A549 (cell line): ENCODE measurements at regions not wholly inside any gene's neighbourhood (a gene's known extent, or its start where the extent isn't known, plus 50 kb on each side); places are given as distances from the start of the nearest gene placed in this dataset.

Experiments used
- ATAC-seq, 2 experiments: fragments of 200-7000 bp in 1 of 2; fragments of >200 bp in 1 of 2; cut with Nextera tagmentation in 1 of 2; cut with Tn5 transposase in 1 of 2; 3 replicates each; pipeline versions ENCODE4 v1.8.0 to v1.9.1; 2018 to 2020; ENCODE audit warnings: mild to moderate bottlenecking in 1 of 2, moderate library complexity in 1 of 2
- CTCF ChIA-PET: fragments of 300-600 bp; sonication (Branson Sonifier 250); formaldehyde crosslinking; extraction: SDS; loops from one replicate; lab custom pipeline; 2021; ENCODE audit warnings: antibody characterized with exemption, inconsistent platforms; lab: Yijun Ruan, JAX
- POLR2A ChIA-PET: fragments of 350-600 bp; formaldehyde crosslinking; extraction: SDS; loops from one replicate; lab custom pipeline; 2021; ENCODE audit warnings: antibody characterized with exemption, inconsistent platforms; lab: Yijun Ruan, JAX
- DNase-seq, 2 experiments: peaks; one replicate each; pipeline versions ENCODE4 v3.0.0 to v3.0.0-alpha.2; 2011 to 2016; ENCODE audit warnings: low read depth in 1 of 2, low spot score in 1 of 2
- FAIRE-seq: peaks from 2 replicates; lab custom pipeline; 2011; peaks lifted over from hg19 to GRCh38; lab: Jason Lieb, UNC
- H3K27ac ChIP-seq, 2 experiments: fragments of >200 bp; sonication (Bioruptor Twin); formaldehyde crosslinking; 3 replicates each; pipeline ENCODE4 v1.5.1; 2016 to 2017
- H3K4me1 ChIP-seq: fragments of >200 bp; sonication (Bioruptor Twin); formaldehyde crosslinking; 3 replicates; pipeline ENCODE4 v1.6.1; 2016
- H3K4me2 ChIP-seq: fragments of >200 bp; sonication (Bioruptor Twin); formaldehyde crosslinking; 3 replicates; pipeline ENCODE4 v1.6.1; 2016
- H3K4me3 ChIP-seq: fragments of >200 bp; sonication (Bioruptor Twin); formaldehyde crosslinking; 3 replicates; pipeline ENCODE4 v1.5.1; 2016
- H3K9me3 ChIP-seq: fragments of >200 bp; sonication (Bioruptor Twin); formaldehyde crosslinking; 3 replicates; pipeline ENCODE4 v1.6.1; 2016
- BCL3 ChIP-seq: fragments of >200 bp; sonication (Bioruptor Twin); formaldehyde crosslinking; IDR thresholded peaks from 3 replicates; pipeline ENCODE4 v1.6.1; 2016
- CTCF ChIP-seq: fragments of >200 bp; sonication (Bioruptor Twin); formaldehyde crosslinking; IDR thresholded peaks from 3 replicates; pipeline ENCODE4 v1.5.1; 2016
- E2F6 ChIP-seq: IDR thresholded peaks from 2 replicates; pipeline ENCODE4 v1.6.1; 2012; ENCODE audit warnings: low read depth, borderline replicate concordance
- EHF ChIP-seq: fragments of 250-450 bp; sonication (Bioruptor Pico); IDR thresholded peaks from 2 replicates; pipeline ENCODE4 v1.5.0; 2020; ENCODE audit warnings: mild to moderate bottlenecking
- EHMT2 ChIP-seq: fragments of 200-600 bp; sonication (generic); IDR thresholded peaks from 2 replicates; pipeline ENCODE4 v1.6.1; 2016; ENCODE audit warnings: antibody characterized with exemption, low read depth, mild to moderate bottlenecking, moderate library complexity
- ELK1 ChIP-seq: fragments of 150-350 bp; IDR thresholded peaks from 2 replicates; pipeline ENCODE4 v1.6.1; 2014; ENCODE audit warnings: low read depth, mild to moderate bottlenecking, low read length
- FOSL2 ChIP-seq, 2 experiments: fragments of 450-650 bp in 1 of 2; fragments of >200 bp in 1 of 2; sonication (Bioruptor Twin) in 1 of 2; formaldehyde crosslinking; IDR thresholded peaks; 2 replicates each; pipeline versions ENCODE4 v1.5.0 to v1.6.1; 2016 to 2020; ENCODE audit warnings: mild to moderate bottlenecking in 1 of 2, moderate library complexity in 1 of 2
- HEYL ChIP-seq: fragments of 250-450 bp; sonication (Bioruptor Pico); IDR thresholded peaks from 2 replicates; pipeline ENCODE4 v1.8.0; 2021; ENCODE audit warnings: mild to moderate bottlenecking, moderate library complexity
- HMGXB4 ChIP-seq: fragments of 250-450 bp; sonication (Bioruptor Pico); IDR thresholded peaks from 2 replicates; pipeline ENCODE4 v1.5.0; 2021; ENCODE audit warnings: mild to moderate bottlenecking, moderate library complexity, borderline replicate concordance
- HOXA7 ChIP-seq: fragments of 250-450 bp; sonication (Bioruptor Pico); IDR thresholded peaks from 2 replicates; pipeline ENCODE4 v1.5.0; 2020; ENCODE audit warnings: mild to moderate bottlenecking, moderate library complexity
- JUNB ChIP-seq: fragments of >200 bp; sonication (Bioruptor Twin); formaldehyde crosslinking; IDR thresholded peaks from 2 replicates; pipeline ENCODE4 v1.6.1; 2016
- MAFK ChIP-seq: fragments of 450-650 bp; IDR thresholded peaks from 2 replicates; pipeline ENCODE4 v1.6.1; 2014; ENCODE audit not compliant: partially characterized antibody
- MAZ ChIP-seq: fragments of 150-350 bp; IDR thresholded peaks from 2 replicates; pipeline ENCODE4 v1.6.1; 2014; ENCODE audit warnings: antibody characterized with exemption, low read depth, low read length, borderline replicate concordance
- NFE2L2 ChIP-seq: fragments of 150-350 bp; conservative IDR thresholded peaks from 2 replicates; pipeline ENCODE4 v1.6.1; 2014; ENCODE audit warnings: low read length
- NPAS2 ChIP-seq: fragments of 250-450 bp; sonication (Bioruptor Pico); IDR thresholded peaks from 2 replicates; pipeline ENCODE4 v1.8.0; 2022; ENCODE audit warnings: mild to moderate bottlenecking, moderate library complexity, borderline replicate concordance
- PBX3 ChIP-seq: IDR thresholded peaks from 2 replicates; pipeline ENCODE4 v1.6.1; 2012
- RAD21 ChIP-seq, 2 experiments: fragments of >200 bp in 1 of 2; sonication (Bioruptor Twin) in 1 of 2; formaldehyde crosslinking in 1 of 2; IDR thresholded peaks in 1 of 2; conservative IDR thresholded peaks in 1 of 2; 2 replicates in 1 of 2; 3 replicates in 1 of 2; pipeline ENCODE4 v1.6.1; 2012 to 2018; ENCODE audit warnings: inconsistent platforms in 1 of 2
- RARB ChIP-seq: fragments of 250-450 bp; sonication (Bioruptor Pico); IDR thresholded peaks from 2 replicates; pipeline ENCODE4 v1.8.0; 2021; ENCODE audit warnings: mild to moderate bottlenecking, moderate library complexity
- RCOR1 ChIP-seq: fragments of 150-350 bp; IDR thresholded peaks from 2 replicates; pipeline ENCODE4 v1.6.1; 2014; ENCODE audit warnings: antibody characterized with exemption, low read length, low read depth
- RFX5 ChIP-seq: fragments of 450-650 bp; IDR thresholded peaks from 2 replicates; pipeline ENCODE4 v1.7.1; 2014; ENCODE audit warnings: antibody characterized with exemption, mild to moderate bottlenecking, moderate library complexity
- TFCP2L1 ChIP-seq: fragments of 250-450 bp; sonication (Bioruptor Pico); IDR thresholded peaks from 2 replicates; pipeline ENCODE4 v1.5.0; 2021; ENCODE audit warnings: mild to moderate bottlenecking
- ZFP36 ChIP-seq: fragments of 450-650 bp; IDR thresholded peaks from 2 replicates; pipeline ENCODE4 v1.6.1; 2014; ENCODE audit warnings: borderline replicate concordance; ENCODE audit not compliant: partially characterized antibody
- WGBS: methylation state at CpG from one replicate; pipeline ENCODE4 v1.1.6; 2017; ENCODE audit errors: missing lambda C conversion rate; 5-methylcytosine and 5-hydroxymethylcytosine counted together

GRCh38 chr5:107302441-107302840, 368.3 kb downstream of the EFNA5 start:
- POLR2A ChIA-PET, result no interaction called here
- 93% methylated on average over 3 of the region's 3 CpGs for WGBS
- DNase-seq, result no peak
- H3K4me2 ChIP-seq, result no peak overlapping the region
- CTCF ChIA-PET, result no interaction called here
- no peak for TF ChIP-seq FOSL2 (IDR thresholded peaks at IDR 0.05)
- no peak for TF ChIP-seq FOSL2 (CRISPR knock-in tag; IDR thresholded peaks at IDR 0.05)
- no peak for TF ChIP-seq CTCF
- TF ChIP-seq HEYL (CRISPR knock-in tag), result no peak
- no peak for TF ChIP-seq JUNB
- TF ChIP-seq MAZ, result no peak
- TF ChIP-seq E2F6, result no peak
- no peak for TF ChIP-seq ELK1
- TF ChIP-seq RCOR1, result no peak
- no peak for TF ChIP-seq TFCP2L1
- TF ChIP-seq RAD21 (conservative IDR thresholded peaks at IDR 0.05 in 1 of 2, IDR thresholded peaks at IDR 0.05 in 1 of 2), result no peak
- TF ChIP-seq RFX5, result no peak
- no peak for TF ChIP-seq HMGXB4 (CRISPR knock-in tag)
- TF ChIP-seq RARB, result no peak
- no peak for TF ChIP-seq HOXA7
- TF ChIP-seq BCL3, result no peak
- no peak for TF ChIP-seq EHMT2
- no peak for TF ChIP-seq ZFP36
- TF ChIP-seq, all 56 proteins: peak for 0
- ATAC-seq, result no peak
- no peaks in the 10 kb centered on the region for H3K9me3 ChIP-seq
- peak overlapping the region; percentile 6 to 59; a peak in 4 of 6 replicates for H3K27ac ChIP-seq
- no peak for FAIRE-seq
- H3K4me3 ChIP-seq, result no peak overlapping the region
- peaks cover 14% of the 10 kb centered on the region for H3K4me1 ChIP-seq

- peaks cover 14% of the 10 kb centered on the region for H3K4me1 ChIP-seq
- ChIA-PET CTCF (no interaction called here), POLR2A (no interaction called here)
- peak overlapping the region; percentile 6 to 59; a peak in 4 of 6 replicates for H3K27ac ChIP-seq
- ATAC-seq (no peak), FAIRE-seq (no peak), DNase-seq (no peak)
- H3K4me2 ChIP-seq, result no peak overlapping the region
- H3K4me3 ChIP-seq, result no peak overlapping the region
- WGBS, result 75% methylated on average over 3 of the region's 3 CpGs
- no peaks in the 10 kb centered on the region for H3K9me3 ChIP-seq
- TF ChIP-seq BCL3 (no peak), NFE2L2 (peak; percentile 46), HEYL (CRISPR knock-in tag) (no peak), MAFK (peak; percentile 64), EHF (CRISPR knock-in tag) (no peak), PBX3 (no peak), NPAS2 (CRISPR knock-in tag) (no peak)
Measured at GRCh38 chr5:107301999-107302398, 368.7 kb downstream of the EFNA5 start.
